ENCODE measurements at regions not wholly inside any gene's neighbourhood (a gene's known extent, or its start where the extent isn't known, plus 50 kb on each side); places are given as distances from the start of the nearest gene placed in this dataset.

GRCh38 chr2:128738446-128739110 lies 419.9 kb upstream of the HS6ST1 start:
- Histone ChIP-seq H3K79me2 (ENCODE audit: insufficient read depth) (no peaks in the 10 kb centered on the region), H3F3A (replicated peaks; ENCODE audit: insufficient read depth) (no peaks in the 10 kb centered on the region), H3K9me3 (no peaks in the 10 kb centered on the region), H3K36me3 (replicated peaks in 1 of 2; ENCODE audit: control insufficient read depth in 1 of 2, insufficient read depth in 2 of 2, low read length in 1 of 2) (no peaks in the 10 kb centered on the region), H3K4me3 (ENCODE audit: low read depth in 2 of 2, low read length in 1 of 2) (no peak overlapping the region), H3K9me2 (no peaks in the 10 kb centered on the region), H2AFZ (ENCODE audit: low read depth) (no peak overlapping the region), H3K27ac (ENCODE audit: low read depth in 2 of 2, low read length in 1 of 2) (no peak overlapping the region), H3K4me2 (no peak overlapping the region), H3K9ac (no peak overlapping the region), H3K4me1 (ENCODE audit: control insufficient read depth in 1 of 2, insufficient read depth in 2 of 2, low read depth in 1 of 2, low read length in 1 of 2) (peaks cover 0 to 24% of the 10 kb centered on the region in 2 experiments; a peak in 1 of 4 replicates), H3K27me3 (ENCODE audit: insufficient read depth) (no peaks in the 10 kb centered on the region), H4K20me1 (ENCODE audit: insufficient read depth) (no peaks in the 10 kb centered on the region)
- 59% methylated on average over 6 of the region's 8 CpGs for WGBS (ENCODE audit: low lambda C conversion rate)
- CTCF ChIA-PET = interaction anchor here (1.3 kb wide), 1 partner anchor 17 kb away, joined by 6 read pairs; no protein-coding TSS in a partner anchor
- no peak for DNase-seq
- POLR2A ChIA-PET = no interaction called here
- TF ChIP-seq TCF12 (IDR thresholded peaks at IDR 0.05) = no peak
- no peak for TF ChIP-seq RXRA (IDR thresholded peaks at IDR 0.05; ENCODE audit: borderline replicate concordance, low read depth)
- TF ChIP-seq EZH2phosphoT487 (IDR thresholded peaks at IDR 0.05; ENCODE audit: borderline replicate concordance, low read depth) = no peak

- WGBS (ENCODE audit: low lambda C conversion rate) = 32% methylated on average over 3 of the region's 3 CpGs
- DNase-seq = no peak
- TF ChIP-seq NRF1 (IDR thresholded peaks at IDR 0.05; ENCODE audit: low read depth, low read length) = no peak
- TF ChIP-seq NFIC (IDR thresholded peaks at IDR 0.05; ENCODE audit: borderline replicate concordance) = no peak
- no peak for TF ChIP-seq JUND (IDR thresholded peaks at IDR 0.05)
- no peak for TF ChIP-seq TEAD4 (IDR thresholded peaks at IDR 0.05; ENCODE audit: borderline replicate concordance, insufficient read depth)
Observed at GRCh38 chr2:128742467-128742866, 423.8 kb upstream of the HS6ST1 start.

GRCh38 chr2:128745946-128746345 lies 427.3 kb upstream of the HS6ST1 start:
- Histone ChIP-seq H3K27ac (ENCODE audit: low read depth in 2 of 2, low read length in 1 of 2) (no peak overlapping the region), H3K79me2 (ENCODE audit: insufficient read depth) (no peaks in the 10 kb centered on the region), H3K9ac (no peak overlapping the region), H3K36me3 (replicated peaks in 1 of 2; ENCODE audit: control insufficient read depth in 1 of 2, insufficient read depth in 2 of 2, low read length in 1 of 2) (no peaks in the 10 kb centered on the region), H3K9me2 (no peaks in the 10 kb centered on the region), H3K9me3 (no peaks in the 10 kb centered on the region), H3K27me3 (ENCODE audit: insufficient read depth) (no peaks in the 10 kb centered on the region), H3K4me3 (ENCODE audit: low read depth in 2 of 2, low read length in 1 of 2) (no peak overlapping the region), H3K4me2 (no peak overlapping the region), H2AFZ (ENCODE audit: low read depth) (no peak overlapping the region), H3F3A (replicated peaks; ENCODE audit: insufficient read depth) (no peaks in the 10 kb centered on the region), H3K4me1 (ENCODE audit: control insufficient read depth in 1 of 2, insufficient read depth in 2 of 2, low read depth in 1 of 2, low read length in 1 of 2) (peaks cover 0 to 2% of the 10 kb centered on the region in 2 experiments; a peak in 1 of 4 replicates), H4K20me1 (ENCODE audit: insufficient read depth) (no peaks in the 10 kb centered on the region)
- ChIA-PET POLR2A (no interaction called here), CTCF (interaction anchor here (1.3 to 1.8 kb wide), 3 partner anchors 9 to 1177 kb away, joined by 4 to 10 read pairs (median 7); no protein-coding TSS in a partner anchor)
- DNase-seq = no peak
- TF ChIP-seq CTCF (IDR thresholded peaks at IDR 0.05) = no peak
- no peak for TF ChIP-seq EP300 (IDR thresholded peaks at IDR 0.05; ENCODE audit: borderline replicate concordance in 1 of 2, low read depth in 1 of 2, low read length in 1 of 2)
- no peak for TF ChIP-seq RCOR1 (IDR thresholded peaks at IDR 0.05; ENCODE audit: low read length)
- TF ChIP-seq REST (IDR thresholded peaks at IDR 0.05; ENCODE audit: low read depth, low read length) = no peak
- no peak for TF ChIP-seq JUND (IDR thresholded peaks at IDR 0.05)
- no peak for TF ChIP-seq SMC3 (IDR thresholded peaks at IDR 0.05; ENCODE audit: low read depth, low read length)
- TF ChIP-seq PBX3 (IDR thresholded peaks at IDR 0.05) = no peak
- no peak for TF ChIP-seq GABPA (IDR thresholded peaks at IDR 0.05; ENCODE audit: low read depth)
- no peak for TF ChIP-seq SIN3A (IDR thresholded peaks at IDR 0.05; ENCODE audit: borderline replicate concordance, low read depth, low read length)
- TF ChIP-seq TEAD4 (IDR thresholded peaks at IDR 0.05; ENCODE audit: borderline replicate concordance, insufficient read depth) = no peak
- TF ChIP-seq CHD2 (IDR thresholded peaks at IDR 0.05; ENCODE audit: low read length, partially characterized antibody) = no peak

More at GRCh38 chr2:128742467-128742866, 423.8 kb upstream of the HS6ST1 start:
- Histone ChIP-seq H4K20me1 (ENCODE audit: insufficient read depth) (no peaks in the 10 kb centered on the region), H2AFZ (ENCODE audit: low read depth) (no peak overlapping the region), H3K4me3 (ENCODE audit: low read depth in 2 of 2, low read length in 1 of 2) (no peak overlapping the region), H3F3A (replicated peaks; ENCODE audit: insufficient read depth) (no peaks in the 10 kb centered on the region), H3K9me2 (no peaks in the 10 kb centered on the region), H3K9ac (no peak overlapping the region), H3K4me1 (ENCODE audit: control insufficient read depth in 1 of 2, insufficient read depth in 2 of 2, low read depth in 1 of 2, low read length in 1 of 2) (peaks cover 0 to 2% of the 10 kb centered on the region in 2 experiments; a peak in 1 of 4 replicates), H3K27ac (ENCODE audit: low read depth in 2 of 2, low read length in 1 of 2) (no peak overlapping the region), H3K27me3 (ENCODE audit: insufficient read depth) (no peaks in the 10 kb centered on the region), H3K4me2 (no peak overlapping the region), H3K36me3 (replicated peaks in 1 of 2; ENCODE audit: control insufficient read depth in 1 of 2, insufficient read depth in 2 of 2, low read length in 1 of 2) (no peaks in the 10 kb centered on the region), H3K79me2 (ENCODE audit: insufficient read depth) (no peaks in the 10 kb centered on the region), H3K9me3 (no peaks in the 10 kb centered on the region)
- ChIA-PET POLR2A (no interaction called here), CTCF (interaction anchor here (1.2 kb wide), 1 partner anchor 14 kb away, joined by 5 read pairs; no protein-coding TSS in a partner anchor)

All from SK-N-SH (cell line).